ENCODE measurements at regions not wholly inside any gene's neighbourhood (a gene's known extent, or its start where the extent isn't known, plus 50 kb on each side); places are given as distances from the start of the nearest gene placed in this dataset.

GRCh38 chr1:21341517-21342078, 51.3 kb upstream of the ECE1 start:
- Histone ChIP-seq H3K27me3 (ENCODE audit: control insufficient read depth in 2 of 2, insufficient read depth in 1 of 2, low read length in 1 of 2) (peaks cover 0 to 11% of the 10 kb centered on the region in 2 donors), H3K4me3 (ENCODE audit: low read length in 2 of 2) (no peak overlapping the region), H3K36me3 (ENCODE audit: control insufficient read depth in 2 of 2, insufficient read depth in 2 of 2, low read length in 1 of 2) (peaks cover 3 to 6% of the 10 kb centered on the region in 2 donors), H3K4me1 (ENCODE audit: control insufficient read depth in 2 of 2, insufficient read depth in 2 of 2, low read length in 2 of 2) (peaks cover 13 to 84% of the 10 kb centered on the region in 2 donors), H3K9me3 (ENCODE audit: control insufficient read depth in 2 of 2, insufficient read depth in 1 of 2, low read length in 1 of 2) (no peaks in the 10 kb centered on the region), H3K27ac (ENCODE audit: low read depth in 1 of 2, low read length in 1 of 2) (no peak overlapping the region)
- peak in 1 of 9 donors; percentile 48 for DNase-seq (ENCODE audit: low read depth in 6 of 9, low spot score in 9 of 9)
- 86% methylated on average over 10 of the region's 10 CpGs for WGBS

- DNase-seq (ENCODE audit: low read depth in 6 of 9, low spot score in 9 of 9): no peak
- peaks cover 3 to 6% of the 10 kb centered on the region in 2 donors for H3K36me3 ChIP-seq (ENCODE audit: control insufficient read depth in 2 of 2, insufficient read depth in 2 of 2, low read length in 1 of 2)
- 88% methylated on average over 8 of the region's 8 CpGs for WGBS
Observed at GRCh38 chr1:21341022-21341421, 50.8 kb upstream of the ECE1 start.

GRCh38 chr1:21340230-21340945, 50.1 kb upstream of the ECE1 start:
- peaks cover 3 to 6% of the 10 kb centered on the region in 2 donors for H3K36me3 ChIP-seq (ENCODE audit: control insufficient read depth in 2 of 2, insufficient read depth in 2 of 2, low read length in 1 of 2)
- H3K27ac ChIP-seq (ENCODE audit: low read depth in 1 of 2, low read length in 1 of 2): no peak overlapping the region
- H3K27me3 ChIP-seq (ENCODE audit: control insufficient read depth in 2 of 2, insufficient read depth in 1 of 2, low read length in 1 of 2): peaks cover 0 to 6% of the 10 kb centered on the region in 2 donors
- no peak overlapping the region for H3K4me3 ChIP-seq (ENCODE audit: low read length in 2 of 2)
- DNase-seq (ENCODE audit: low read depth in 6 of 9, low spot score in 9 of 9): no peak
- whole genome bisulfite sequencing: 92% methylated on average over 13 of the region's 13 CpGs
- peaks cover 13 to 80% of the 10 kb centered on the region in 2 donors for H3K4me1 ChIP-seq (ENCODE audit: control insufficient read depth in 2 of 2, insufficient read depth in 2 of 2, low read length in 2 of 2)
- H3K9me3 ChIP-seq (ENCODE audit: control insufficient read depth in 2 of 2, insufficient read depth in 1 of 2, low read length in 1 of 2): no peaks in the 10 kb centered on the region

More at GRCh38 chr1:21341022-21341421, 50.8 kb upstream of the ECE1 start:
- no peaks in the 10 kb centered on the region for H3K9me3 ChIP-seq (ENCODE audit: control insufficient read depth in 2 of 2, insufficient read depth in 1 of 2, low read length in 1 of 2)
- peaks cover 10 to 78% of the 10 kb centered on the region in 2 donors for H3K4me1 ChIP-seq (ENCODE audit: control insufficient read depth in 2 of 2, insufficient read depth in 2 of 2, low read length in 2 of 2)
- no peak overlapping the region for H3K4me3 ChIP-seq (ENCODE audit: low read length in 2 of 2)
- no peak overlapping the region for H3K27ac ChIP-seq (ENCODE audit: low read depth in 1 of 2, low read length in 1 of 2)
- H3K27me3 ChIP-seq (ENCODE audit: control insufficient read depth in 2 of 2, insufficient read depth in 1 of 2, low read length in 1 of 2): peaks cover 0 to 6% of the 10 kb centered on the region in 2 donors
